Mesenchymal stem cell (in vitro differentiated cells and primary cell): ENCODE measurements at regions not wholly inside any gene's neighbourhood (a gene's known extent, or its start where the extent isn't known, plus 50 kb on each side); places are given as distances from the start of the nearest gene placed in this dataset.

Experiments used
- DNase-seq: peaks from one replicate; pipeline ENCODE4 v3.0.0-alpha.2; 2013
- H2AFZ ChIP-seq: one replicate; pipeline ENCODE4 v1.6.1; 2013; ENCODE audit warnings: low read depth, mild to moderate bottlenecking, control low read depth, inconsistent platforms, low read length, moderate library complexity
- H2AK5ac ChIP-seq: 2 replicates; pipeline ENCODE4 v1.6.1; 2013; ENCODE audit warnings: low read length, moderate library complexity, mild to moderate bottlenecking, inconsistent platforms; ENCODE audit not compliant: severe bottlenecking
- H2BK120ac ChIP-seq: one replicate; pipeline ENCODE4 v1.6.1; 2013; ENCODE audit warnings: low read depth, mild to moderate bottlenecking, inconsistent platforms, low read length, moderate library complexity
- H2BK12ac ChIP-seq, 2 experiments: one replicate each; pipeline ENCODE4 v1.6.1; 2013; ENCODE audit warnings: inconsistent platforms in 2 of 2, low read length in 2 of 2, mild to moderate bottlenecking in 2 of 2, moderate library complexity in 2 of 2, control low read depth in 1 of 2
- H2BK15ac ChIP-seq: one replicate; pipeline ENCODE4 v1.6.1; 2013; ENCODE audit warnings: mild to moderate bottlenecking, low read depth, inconsistent platforms; ENCODE audit not compliant: poor library complexity, severe bottlenecking
- H2BK5ac ChIP-seq: 2 replicates; pipeline ENCODE4 v1.6.1; 2013; ENCODE audit warnings: low read depth, mild to moderate bottlenecking, low read length, control low read depth, inconsistent platforms; ENCODE audit not compliant: poor library complexity, severe bottlenecking
- H3K14ac ChIP-seq, 2 experiments: one replicate each; pipeline ENCODE4 v1.6.1; 2013; ENCODE audit warnings: inconsistent platforms in 2 of 2, low read length in 2 of 2, control low read depth in 1 of 2, mild to moderate bottlenecking in 1 of 2, moderate library complexity in 1 of 2
- H3K18ac ChIP-seq, 2 experiments: one replicate each; pipeline ENCODE4 v1.6.1; 2013; ENCODE audit warnings: inconsistent platforms in 2 of 2, low read length in 2 of 2, control low read depth in 1 of 2, low read depth in 1 of 2, mild to moderate bottlenecking in 1 of 2
- H3K23ac ChIP-seq, 2 experiments: one replicate each; pipeline ENCODE4 v1.6.1; 2013; ENCODE audit warnings: inconsistent platforms in 2 of 2, low read length in 2 of 2, mild to moderate bottlenecking in 2 of 2, moderate library complexity in 2 of 2, control low read depth in 1 of 2
- H3K27ac ChIP-seq: 2 replicates; pipeline ENCODE4 v1.5.1; 2013; ENCODE audit warnings: mild to moderate bottlenecking, moderate library complexity, low read length, control low read depth, inconsistent platforms; ENCODE audit not compliant: poor library complexity, severe bottlenecking
- H3K27me3 ChIP-seq, 2 experiments: 2 replicates each; pipeline versions ENCODE4 v1.6.1 to v1.7.0; 2013; ENCODE audit warnings: low read length in 2 of 2, mild to moderate bottlenecking in 2 of 2, moderate library complexity in 2 of 2, control low read depth in 1 of 2, inconsistent platforms in 1 of 2; ENCODE audit not compliant: control insufficient read depth in 1 of 2, insufficient read depth in 1 of 2
- H3K36me3 ChIP-seq, 2 experiments: 2 replicates each; pipeline versions ENCODE4 v1.6.1 to v1.7.0; 2013; ENCODE audit warnings: low read length in 2 of 2, control low read depth in 1 of 2, inconsistent platforms in 1 of 2, low read depth in 1 of 2, mild to moderate bottlenecking in 1 of 2; ENCODE audit not compliant: insufficient read depth in 2 of 2, control insufficient read depth in 1 of 2
- H3K4ac ChIP-seq, 2 experiments: one replicate each; pipeline ENCODE4 v1.6.1; 2013; ENCODE audit warnings: inconsistent platforms in 2 of 2, low read length in 2 of 2, mild to moderate bottlenecking in 2 of 2, moderate library complexity in 2 of 2, control low read depth in 1 of 2, low read depth in 1 of 2
- H3K4me1 ChIP-seq: 2 replicates; pipeline ENCODE4 v1.6.1; 2013; ENCODE audit warnings: low read depth, low read length, control low read depth; ENCODE audit not compliant: control insufficient read depth, insufficient read depth
- H3K4me2 ChIP-seq: 2 replicates; pipeline ENCODE4 v1.6.1; 2013; ENCODE audit warnings: low read length, mild to moderate bottlenecking, inconsistent platforms; ENCODE audit not compliant: poor library complexity, severe bottlenecking
- H3K4me3 ChIP-seq, 2 experiments: 2 replicates each; pipeline versions ENCODE4 v1.5.1 to v1.7.0; 2013; ENCODE audit warnings: low read length in 2 of 2, mild to moderate bottlenecking in 2 of 2, control low read depth in 1 of 2, low read depth in 1 of 2; ENCODE audit not compliant: insufficient read depth in 1 of 2
- H3K79me1 ChIP-seq: replicated peaks from 2 replicates; pipeline ENCODE4 v1.6.1; 2013; ENCODE audit warnings: mild to moderate bottlenecking, control low read depth, low read length, inconsistent platforms; ENCODE audit not compliant: poor library complexity, severe bottlenecking
- H3K9ac ChIP-seq: 2 replicates; pipeline ENCODE4 v1.7.0; 2013; ENCODE audit warnings: mild to moderate bottlenecking, low read length, moderate library complexity
- H3K9me3 ChIP-seq: 2 replicates; pipeline ENCODE4 v1.7.0; 2013; ENCODE audit warnings: mild to moderate bottlenecking, low read length; ENCODE audit not compliant: control insufficient read depth
- H4K8ac ChIP-seq: one replicate; pipeline ENCODE4 v1.6.1; 2013; ENCODE audit warnings: inconsistent platforms, mild to moderate bottlenecking, low read length, moderate library complexity
- H4K91ac ChIP-seq: one replicate; pipeline ENCODE4 v1.6.1; 2013; ENCODE audit warnings: mild to moderate bottlenecking, low read length, inconsistent platforms
- WGBS: methylation state at CpG from one replicate; pipeline ENCODE4 v1.1.7; 2013; ENCODE audit warnings: mixed read lengths; 5-methylcytosine and 5-hydroxymethylcytosine counted together

- H3K79me1 ChIP-seq: no peaks in the 10 kb centered on the region
- H3K4me1 ChIP-seq: no peaks in the 10 kb centered on the region
- no peak overlapping the region for H3K4me2 ChIP-seq
- peaks cover 5% of the 10 kb centered on the region for H3K9me3 ChIP-seq
- H2AK5ac ChIP-seq: no peak overlapping the region
- H2AFZ ChIP-seq: no peak overlapping the region
- WGBS: no CpG with 5 or more reads among the region's 1 CpG
- no peak overlapping the region for H2BK12ac ChIP-seq
- no peak overlapping the region for H3K4me3 ChIP-seq
- H2BK120ac ChIP-seq: no peak overlapping the region
- no peak overlapping the region for H2BK5ac ChIP-seq
- H3K9ac ChIP-seq: no peak overlapping the region
- H4K8ac ChIP-seq: no peak overlapping the region
- H3K4ac ChIP-seq: no peak overlapping the region
- H2BK15ac ChIP-seq: no peak overlapping the region
- no peaks in the 10 kb centered on the region for H3K27me3 ChIP-seq
- H3K27ac ChIP-seq: no peak overlapping the region
- H3K14ac ChIP-seq: no peak overlapping the region
- no peak overlapping the region for H3K18ac ChIP-seq
- no peaks in the 10 kb centered on the region for H3K36me3 ChIP-seq
- H4K91ac ChIP-seq: no peak overlapping the region
- H3K23ac ChIP-seq: no peak overlapping the region
- no peak for DNase-seq
These were observed 96.9 kb upstream of the TNFSF4 start for GRCh38 chr1:173303984-173304383.

DNA sequence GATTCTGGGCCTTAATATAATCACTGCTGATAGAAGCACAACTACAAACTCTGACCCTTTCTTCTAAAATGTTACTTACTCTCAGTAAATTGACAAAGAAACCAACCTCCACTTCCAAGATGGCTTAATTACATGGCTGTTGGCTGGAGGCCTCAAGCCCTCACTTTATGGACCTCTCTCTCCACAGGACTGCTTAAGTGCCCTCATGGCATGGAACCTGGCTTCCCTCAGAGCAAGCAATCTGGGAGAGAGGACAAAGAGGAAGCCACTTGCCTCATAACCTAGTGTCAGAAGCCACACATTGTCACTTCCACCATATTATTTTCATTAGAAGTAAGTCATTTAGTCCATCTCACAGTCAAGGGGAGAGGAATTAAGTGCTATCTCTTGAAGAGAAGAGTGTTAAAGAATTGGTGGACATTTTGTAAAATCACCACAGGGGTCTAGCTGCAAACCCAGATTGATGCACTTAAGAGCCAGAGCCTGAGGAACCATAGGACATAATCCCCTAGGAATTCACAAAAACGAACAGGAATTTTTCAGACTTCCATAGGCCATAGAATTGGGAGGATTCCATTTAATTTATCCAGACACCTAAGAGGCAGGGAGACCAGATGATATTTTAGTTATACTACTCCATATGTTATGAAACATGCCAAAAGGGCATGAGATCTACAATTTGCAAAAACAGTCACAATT, 97.5 kb upstream of the TNFSF4 start:
- no peak overlapping the region for H3K4me3 ChIP-seq
- no peak overlapping the region for H4K91ac ChIP-seq
- H2AFZ ChIP-seq: no peak overlapping the region
- H3K14ac ChIP-seq: no peak overlapping the region
- WGBS: no CpG with 5 or more reads among the region's 1 CpG
- DNase-seq: no peak
- H3K27me3 ChIP-seq: no peaks in the 10 kb centered on the region
- H3K4me2 ChIP-seq: no peak overlapping the region
- H3K36me3 ChIP-seq: no peaks in the 10 kb centered on the region
- no peak overlapping the region for H2BK120ac ChIP-seq
- no peak overlapping the region for H2BK5ac ChIP-seq
- H3K9me3 ChIP-seq: peaks cover 5% of the 10 kb centered on the region
- no peak overlapping the region for H3K18ac ChIP-seq
- H3K79me1 ChIP-seq: no peaks in the 10 kb centered on the region
- no peak overlapping the region for H3K4ac ChIP-seq
- H3K4me1 ChIP-seq: no peaks in the 10 kb centered on the region
- H2BK15ac ChIP-seq: no peak overlapping the region
- no peak overlapping the region for H4K8ac ChIP-seq
- H3K23ac ChIP-seq: no peak overlapping the region
- peak overlapping the region in 1 of 2 experiments; percentile 8 for H2BK12ac ChIP-seq
- no peak overlapping the region for H2AK5ac ChIP-seq
- H3K9ac ChIP-seq: no peak overlapping the region
- H3K27ac ChIP-seq: no peak overlapping the region

GRCh38 chr1:173307845-173308244, 100.7 kb upstream of the TNFSF4 start:
- no peaks in the 10 kb centered on the region for H3K36me3 ChIP-seq

DNA sequence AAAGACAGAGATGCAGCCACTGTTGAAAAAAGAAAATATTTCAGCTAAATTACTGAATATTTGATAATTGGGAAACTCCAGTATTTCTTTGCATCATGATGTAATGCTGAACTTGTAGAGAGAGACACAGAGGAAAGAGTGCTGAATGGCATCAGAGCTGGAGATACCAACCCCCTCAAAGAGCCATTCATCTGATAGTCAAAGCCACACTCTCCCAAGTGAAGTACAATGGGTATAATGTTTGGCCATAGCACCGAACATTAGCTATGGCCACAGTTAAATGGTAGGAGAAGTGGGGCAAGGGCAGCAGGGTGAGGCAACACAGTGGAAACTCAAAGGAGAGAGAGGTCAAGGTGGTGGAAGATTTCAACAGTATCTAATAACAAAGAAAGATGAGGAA, 107.5 kb upstream of the TNFSF4 start:
- Histone ChIP-seq H3K27ac (no peak overlapping the region), H4K8ac (no peak overlapping the region), H3K4me2 (no peak overlapping the region), H3K79me1 (peaks cover 3% of the 10 kb centered on the region), H3K4me1 (no peaks in the 10 kb centered on the region), H3K36me3 (no peaks in the 10 kb centered on the region), H3K9me3 (no peaks in the 10 kb centered on the region), H2BK12ac (no peak overlapping the region), H3K27me3 (no peaks in the 10 kb centered on the region), H4K91ac (no peak overlapping the region), H2BK5ac (no peak overlapping the region), H2BK15ac (no peak overlapping the region), H3K4me3 (no peak overlapping the region), H3K23ac (no peak overlapping the region), H2AFZ (no peak overlapping the region), H2BK120ac (no peak overlapping the region), H3K18ac (no peak overlapping the region), H3K14ac (no peak overlapping the region), H3K9ac (no peak overlapping the region), H2AK5ac (no peak overlapping the region), H3K4ac (no peak overlapping the region)
- 100% methylated on average over 1 of the region's 1 CpG for WGBS
- no peak for DNase-seq

More at GRCh38 chr1:173307845-173308244, 100.7 kb upstream of the TNFSF4 start:
- no peak overlapping the region for H3K9ac ChIP-seq
- H3K79me1 ChIP-seq: no peaks in the 10 kb centered on the region
- DNase-seq: no peak
- H4K8ac ChIP-seq: no peak overlapping the region
- H2BK15ac ChIP-seq: no peak overlapping the region
- no peak overlapping the region for H3K4ac ChIP-seq
- H2BK5ac ChIP-seq: no peak overlapping the region
- no peak overlapping the region for H3K27ac ChIP-seq
- H3K27me3 ChIP-seq: no peaks in the 10 kb centered on the region
- no peak overlapping the region for H2AK5ac ChIP-seq
- H3K9me3 ChIP-seq: peaks cover 5% of the 10 kb centered on the region
- H3K4me3 ChIP-seq: no peak overlapping the region
- no peak overlapping the region for H3K4me2 ChIP-seq
- no peak overlapping the region for H4K91ac ChIP-seq
- no peak overlapping the region for H3K23ac ChIP-seq
- no peaks in the 10 kb centered on the region for H3K4me1 ChIP-seq
- H2AFZ ChIP-seq: no peak overlapping the region
- no peak overlapping the region for H2BK120ac ChIP-seq
- no peak overlapping the region for H2BK12ac ChIP-seq
- H3K14ac ChIP-seq: no peak overlapping the region
- H3K18ac ChIP-seq: no peak overlapping the region
- WGBS: no CpG with 5 or more reads among the region's 1 CpG
